ENCODE measurements at regions not wholly inside any gene's neighbourhood (a gene's known extent, or its start where the extent isn't known, plus 50 kb on each side); places are given as distances from the start of the nearest gene placed in this dataset.
A peak's percentile ranks its signal among the peaks of the same experiment; 100 is the strongest.

DNA sequence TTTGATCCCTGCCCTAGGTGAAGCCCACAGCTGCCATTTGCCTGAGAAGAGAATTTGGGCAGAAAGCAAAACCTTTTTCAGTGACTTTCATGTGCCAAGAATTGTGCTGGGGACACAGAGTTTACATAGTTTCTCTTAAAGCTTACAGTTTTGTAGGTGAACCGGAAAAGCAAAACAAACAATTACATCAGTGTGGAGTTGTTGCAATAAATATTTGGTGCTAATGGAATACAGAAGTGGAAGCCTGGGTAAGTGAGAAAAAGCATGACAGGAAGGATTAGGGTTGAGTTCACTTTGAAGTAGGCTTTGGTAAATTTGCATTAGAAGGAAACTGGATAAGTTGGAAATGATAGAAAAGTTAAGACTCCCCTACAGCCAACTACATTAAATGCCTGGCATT, 82.7 kb downstream of the RASSF10 start:
- WGBS: 87% methylated on average over 1 of the region's 1 CpG
- H3K9ac ChIP-seq (ENCODE audit: low read depth, low read length): no peak overlapping the region
- H3K27ac ChIP-seq (ENCODE audit: low read depth, low read length): no peak overlapping the region
- H3K36me3 ChIP-seq (ENCODE audit: insufficient read depth, low read length): no peaks in the 10 kb centered on the region
- no peaks in the 10 kb centered on the region for H3K27me3 ChIP-seq (ENCODE audit: insufficient read depth, low read length)
- peaks cover 3% of the 10 kb centered on the region; the same call in 1 of the 2 replicates for H3K9me3 ChIP-seq (ENCODE audit: insufficient read depth, low read depth, low read length)
- no peak overlapping the region for H3K4me3 ChIP-seq (ENCODE audit: low read length)
- H3K4me1 ChIP-seq (ENCODE audit: insufficient read depth, low read length): no peaks in the 10 kb centered on the region

DNA sequence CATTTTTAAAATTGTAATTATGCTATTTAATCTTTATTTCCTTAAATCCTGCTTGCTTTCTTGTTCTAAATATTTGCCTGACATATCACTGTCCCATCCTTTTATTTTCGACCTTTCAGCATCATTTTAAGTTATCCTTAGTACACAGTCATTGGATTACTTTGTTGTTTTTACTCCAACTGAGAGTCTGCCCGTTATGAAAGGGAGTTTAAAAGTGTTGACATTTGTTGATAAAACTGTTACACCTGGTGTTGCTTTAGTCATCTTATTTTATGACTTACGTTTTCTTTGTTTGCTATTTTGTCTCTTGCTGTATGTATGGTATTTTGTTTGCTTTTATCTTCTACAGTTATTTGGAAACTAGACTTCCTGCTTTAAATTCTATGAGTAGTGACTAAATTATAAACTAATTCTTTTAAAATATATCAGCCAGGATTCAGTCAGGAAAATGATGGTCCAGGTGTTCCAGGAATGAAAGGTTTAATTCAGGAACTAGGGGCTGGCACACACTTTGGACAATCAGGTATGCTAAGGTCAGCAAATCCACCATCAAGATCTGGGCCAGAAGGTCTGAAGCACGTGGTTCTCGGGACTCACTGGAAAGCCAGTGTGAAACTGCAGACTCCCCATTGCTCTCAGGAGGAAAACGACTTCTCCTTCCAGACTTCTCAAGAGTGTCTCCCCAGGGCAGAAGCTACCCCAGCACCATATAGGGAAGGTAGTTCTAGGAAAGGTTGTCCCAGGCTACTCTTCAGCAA, 86.0 kb downstream of the RASSF10 start:
- Histone ChIP-seq H3K36me3 (ENCODE audit: insufficient read depth, low read length) (no peaks in the 10 kb centered on the region), H3K27ac (ENCODE audit: low read depth, low read length) (no peak overlapping the region), H3K9ac (ENCODE audit: low read depth, low read length) (no peak overlapping the region), H3K4me3 (ENCODE audit: low read length) (no peak overlapping the region), H3K4me1 (ENCODE audit: insufficient read depth, low read length) (peaks cover 7% of the 10 kb centered on the region), H3K9me3 (ENCODE audit: insufficient read depth, low read depth, low read length) (peaks cover 3% of the 10 kb centered on the region; the same call in 1 of the 2 replicates), H3K27me3 (ENCODE audit: insufficient read depth, low read length) (no peaks in the 10 kb centered on the region)
- WGBS: 81% methylated on average over 5 of the region's 6 CpGs

GRCh38 chr11:13098063-13098462, 88.9 kb downstream of the RASSF10 start:
- whole genome bisulfite sequencing: 67% methylated on average over 3 of the region's 3 CpGs

GRCh38 chr11:13098616-13099289, 89.6 kb downstream of the RASSF10 start:
- Histone ChIP-seq H3K27ac (ENCODE audit: low read depth, low read length) (no peak overlapping the region), H3K9ac (ENCODE audit: low read depth, low read length) (no peak overlapping the region), H3K27me3 (ENCODE audit: insufficient read depth, low read length) (no peaks in the 10 kb centered on the region), H3K36me3 (ENCODE audit: insufficient read depth, low read length) (no peaks in the 10 kb centered on the region), H3K9me3 (ENCODE audit: insufficient read depth, low read depth, low read length) (no peaks in the 10 kb centered on the region), H3K4me1 (ENCODE audit: insufficient read depth, low read length) (peaks cover 27% of the 10 kb centered on the region), H3K4me3 (ENCODE audit: low read length) (no peak overlapping the region)
- WGBS: 91% methylated on average over 3 of the region's 3 CpGs

More at GRCh38 chr11:13098063-13098462, 88.9 kb downstream of the RASSF10 start:
- H3K4me3 ChIP-seq (ENCODE audit: low read length): no peak overlapping the region
- no peaks in the 10 kb centered on the region; the same call in 1 of the 2 replicates for H3K9me3 ChIP-seq (ENCODE audit: insufficient read depth, low read depth, low read length)
- H3K36me3 ChIP-seq (ENCODE audit: insufficient read depth, low read length): no peaks in the 10 kb centered on the region
- peaks cover 24% of the 10 kb centered on the region for H3K4me1 ChIP-seq (ENCODE audit: insufficient read depth, low read length)
- no peak overlapping the region for H3K27ac ChIP-seq (ENCODE audit: low read depth, low read length)
- H3K9ac ChIP-seq (ENCODE audit: low read depth, low read length): no peak overlapping the region
- no peaks in the 10 kb centered on the region for H3K27me3 ChIP-seq (ENCODE audit: insufficient read depth, low read length)

- H3K4me3 ChIP-seq (ENCODE audit: low read length): no peak overlapping the region
- no peak overlapping the region for H3K9ac ChIP-seq (ENCODE audit: low read depth, low read length)
- no peaks in the 10 kb centered on the region for H3K36me3 ChIP-seq (ENCODE audit: insufficient read depth, low read length)
- H3K27me3 ChIP-seq (ENCODE audit: insufficient read depth, low read length): no peaks in the 10 kb centered on the region
- no peaks in the 10 kb centered on the region for H3K9me3 ChIP-seq (ENCODE audit: insufficient read depth, low read depth, low read length)
- peaks cover 27% of the 10 kb centered on the region for H3K4me1 ChIP-seq (ENCODE audit: insufficient read depth, low read length)
- H3K27ac ChIP-seq (ENCODE audit: low read depth, low read length): peak overlapping the region; percentile 87
- 55% methylated on average over 5 of the region's 5 CpGs for WGBS
Measured at GRCh38 chr11:13101644-13102512, 92.8 kb downstream of the RASSF10 start.

- H3K4me3 ChIP-seq (ENCODE audit: low read length): no peak overlapping the region
- WGBS: 94% methylated on average over 2 of the region's 2 CpGs
- peak overlapping the region; percentile 72; the same call in 1 of the 2 replicates for H3K27ac ChIP-seq (ENCODE audit: low read depth, low read length)
- no peaks in the 10 kb centered on the region for H3K9me3 ChIP-seq (ENCODE audit: insufficient read depth, low read depth, low read length)
- H3K9ac ChIP-seq (ENCODE audit: low read depth, low read length): no peak overlapping the region
- peaks cover 27% of the 10 kb centered on the region for H3K4me1 ChIP-seq (ENCODE audit: insufficient read depth, low read length)
- H3K27me3 ChIP-seq (ENCODE audit: insufficient read depth, low read length): no peaks in the 10 kb centered on the region
- no peaks in the 10 kb centered on the region for H3K36me3 ChIP-seq (ENCODE audit: insufficient read depth, low read length)
Measured at GRCh38 chr11:13102513-13102840, 93.4 kb downstream of the RASSF10 start.

DNA sequence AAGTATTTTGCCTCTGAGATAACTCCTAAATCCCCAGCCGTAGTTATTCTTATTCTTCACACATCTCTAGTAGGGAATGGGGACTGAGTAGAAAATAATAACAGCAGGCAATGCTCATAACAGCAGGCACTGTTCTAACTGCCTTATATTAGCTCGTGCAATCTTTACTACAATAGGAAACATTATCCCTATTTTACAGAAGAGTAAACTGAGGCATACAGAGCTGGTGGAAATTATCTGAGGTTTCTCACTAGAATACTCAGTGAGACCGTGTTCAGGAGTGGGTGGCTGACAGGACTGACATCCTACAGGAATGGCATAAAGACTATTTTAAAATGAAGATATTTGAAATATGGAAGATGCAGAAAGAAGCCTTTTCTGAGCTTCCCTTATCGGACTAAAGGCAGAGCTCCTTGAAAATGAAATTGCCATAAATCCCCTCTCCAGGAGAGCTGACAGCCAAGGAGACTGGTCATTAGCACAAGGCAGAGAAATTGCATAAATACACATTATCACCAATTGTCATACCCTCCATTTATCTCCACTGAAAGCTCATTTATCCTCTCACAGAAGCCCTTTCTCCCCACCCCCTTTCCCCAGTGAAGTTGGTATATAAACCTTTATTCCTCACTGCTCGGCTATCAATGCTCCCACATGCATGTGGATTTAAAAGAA, 93.9 kb downstream of the RASSF10 start:
- Histone ChIP-seq H3K27me3 (ENCODE audit: insufficient read depth, low read length) (no peaks in the 10 kb centered on the region), H3K9me3 (ENCODE audit: insufficient read depth, low read depth, low read length) (no peaks in the 10 kb centered on the region), H3K4me3 (ENCODE audit: low read length) (no peak overlapping the region), H3K36me3 (ENCODE audit: insufficient read depth, low read length) (no peaks in the 10 kb centered on the region), H3K9ac (ENCODE audit: low read depth, low read length) (no peak overlapping the region), H3K4me1 (ENCODE audit: insufficient read depth, low read length) (peaks cover 27% of the 10 kb centered on the region), H3K27ac (ENCODE audit: low read depth, low read length) (peak overlapping the region; percentile 72; the same call in 1 of the 2 replicates)
- 80% methylated on average over 3 of the region's 5 CpGs for WGBS

DNA sequence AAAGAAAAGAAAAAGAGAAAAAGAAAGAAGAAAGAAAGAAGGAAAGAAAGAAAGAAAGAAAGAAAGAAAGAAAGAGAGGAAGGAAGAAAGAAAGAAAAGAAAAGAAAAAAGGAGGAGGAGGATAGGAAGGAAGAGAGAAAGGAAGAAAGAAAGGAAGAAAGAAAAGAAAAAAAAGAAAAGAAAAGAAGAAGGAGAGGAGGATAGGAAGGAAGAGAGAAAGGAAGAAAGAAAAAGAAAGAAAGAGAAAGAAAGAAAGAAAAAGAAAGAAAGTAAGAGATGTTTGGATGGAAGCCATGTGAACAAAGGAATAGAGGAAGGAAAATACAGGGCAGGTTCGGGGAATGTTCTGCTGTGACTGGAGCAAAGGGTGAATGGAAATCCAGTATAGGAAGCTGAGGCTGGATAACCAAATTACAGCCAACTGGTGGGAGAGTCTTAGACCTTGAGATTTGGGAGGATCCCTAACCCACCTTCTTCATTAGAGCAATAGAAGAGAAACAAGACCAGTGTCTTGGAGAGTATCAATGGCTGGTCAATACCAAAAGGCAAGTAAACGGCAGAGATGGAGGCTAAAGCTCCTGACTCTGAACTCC, 94.9 kb downstream of the RASSF10 start:
- H3K27ac ChIP-seq (ENCODE audit: low read depth, low read length): no peak overlapping the region
- H3K27me3 ChIP-seq (ENCODE audit: insufficient read depth, low read length): no peaks in the 10 kb centered on the region
- no peak overlapping the region for H3K9ac ChIP-seq (ENCODE audit: low read depth, low read length)
- WGBS: 44% methylated on average over 2 of the region's 2 CpGs
- H3K36me3 ChIP-seq (ENCODE audit: insufficient read depth, low read length): no peaks in the 10 kb centered on the region
- H3K4me1 ChIP-seq (ENCODE audit: insufficient read depth, low read length): peaks cover 20% of the 10 kb centered on the region
- H3K4me3 ChIP-seq (ENCODE audit: low read length): no peak overlapping the region
- H3K9me3 ChIP-seq (ENCODE audit: insufficient read depth, low read depth, low read length): 0 out of 2 replicates have a peak, but pooled peaks cover 5% of the 10 kb centered on the region

- Histone ChIP-seq H3K27me3 (ENCODE audit: insufficient read depth, low read length) (no peaks in the 10 kb centered on the region), H3K9ac (ENCODE audit: low read depth, low read length) (no peak overlapping the region), H3K4me1 (ENCODE audit: insufficient read depth, low read length) (peaks cover 20% of the 10 kb centered on the region), H3K4me3 (ENCODE audit: low read length) (no peak overlapping the region), H3K27ac (ENCODE audit: low read depth, low read length) (no peak overlapping the region), H3K9me3 (ENCODE audit: insufficient read depth, low read depth, low read length) (0 out of 2 replicates have a peak, but pooled peaks cover 5% of the 10 kb centered on the region), H3K36me3 (ENCODE audit: insufficient read depth, low read length) (no peaks in the 10 kb centered on the region)
- WGBS: 79% methylated on average over 3 of the region's 5 CpGs
Measured at GRCh38 chr11:13104619-13105236, 95.6 kb downstream of the RASSF10 start.

DNA sequence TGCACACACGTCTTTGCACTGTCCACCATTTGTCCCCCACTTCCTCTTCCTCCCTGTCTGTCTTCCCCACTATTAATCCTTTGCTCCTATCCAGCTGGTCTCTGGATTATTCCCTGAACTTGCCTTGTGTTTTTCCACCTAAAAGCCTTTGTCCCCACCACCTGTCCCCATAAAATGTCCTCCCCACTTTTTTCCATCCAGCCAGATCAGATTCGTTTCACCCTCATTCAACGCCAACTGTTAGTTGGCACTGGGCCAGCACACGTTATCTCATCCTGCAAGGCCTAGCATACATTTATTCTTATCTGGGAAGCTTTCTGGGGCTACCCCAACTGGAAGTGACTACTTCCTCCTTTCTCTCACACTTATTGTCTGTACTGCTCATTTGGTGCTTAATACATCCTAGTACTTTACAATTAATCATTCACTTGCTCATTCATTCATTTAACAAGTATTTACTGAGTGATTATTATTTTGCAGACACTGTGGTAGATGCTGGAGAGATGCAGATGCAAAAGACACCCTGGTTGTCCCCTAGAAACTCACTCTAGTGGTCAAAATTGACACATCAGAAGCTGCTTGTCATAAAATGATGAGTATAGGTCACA, 96.2 kb downstream of the RASSF10 start:
- no peaks in the 10 kb centered on the region for H3K27me3 ChIP-seq (ENCODE audit: insufficient read depth, low read length)
- WGBS: 84% methylated on average over 4 of the region's 4 CpGs
- no peak overlapping the region for H3K4me3 ChIP-seq (ENCODE audit: low read length)
- H3K9me3 ChIP-seq (ENCODE audit: insufficient read depth, low read depth, low read length): 0 out of 2 replicates have a peak, but pooled peaks cover 5% of the 10 kb centered on the region
- no peak overlapping the region for H3K9ac ChIP-seq (ENCODE audit: low read depth, low read length)
- peaks cover 20% of the 10 kb centered on the region for H3K4me1 ChIP-seq (ENCODE audit: insufficient read depth, low read length)
- no peaks in the 10 kb centered on the region for H3K36me3 ChIP-seq (ENCODE audit: insufficient read depth, low read length)
- H3K27ac ChIP-seq (ENCODE audit: low read depth, low read length): no peak overlapping the region

All from HUES64 (cell line).